ENCODE measurements at regions not wholly inside any gene's neighbourhood (a gene's known extent, or its start where the extent isn't known, plus 50 kb on each side); places are given as distances from the start of the nearest gene placed in this dataset.

DNA sequence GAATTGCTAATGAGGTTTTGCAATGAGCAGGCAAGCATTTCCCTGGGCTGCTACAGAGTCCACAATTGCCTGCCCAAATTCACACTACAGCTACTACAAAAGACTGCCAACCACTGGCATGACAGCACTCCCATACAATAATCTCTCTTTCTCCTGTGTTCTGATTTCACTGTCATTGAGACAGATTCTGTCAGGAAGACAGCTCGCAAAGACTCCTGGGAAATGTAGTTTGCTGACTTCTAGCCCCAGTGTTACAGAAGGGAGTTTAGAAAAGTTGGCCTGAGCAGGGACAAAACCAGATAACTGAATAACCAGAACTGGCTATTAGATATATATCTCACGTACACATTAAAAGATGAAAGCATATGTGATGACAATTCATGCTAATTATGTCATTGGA is 1231.3 kb upstream of the PRKX start:
- no peak for ATAC-seq
- no peak for TF ChIP-seq ZNF8 (CRISPR knock-in tag; IDR thresholded peaks at IDR 0.05)
- no peak for TF ChIP-seq ZNF70 (CRISPR knock-in tag; IDR thresholded peaks at IDR 0.05)
- no peak for TF ChIP-seq ARNTL (CRISPR knock-in tag; IDR thresholded peaks at IDR 0.05; ENCODE audit: borderline replicate concordance, low read depth)
- TF ChIP-seq GLIS3 (CRISPR knock-in tag; IDR thresholded peaks at IDR 0.05) = no peak
- no peak for TF ChIP-seq ZFP3 (CRISPR knock-in tag; IDR thresholded peaks at IDR 0.05)
- TF ChIP-seq, protein P1, sequence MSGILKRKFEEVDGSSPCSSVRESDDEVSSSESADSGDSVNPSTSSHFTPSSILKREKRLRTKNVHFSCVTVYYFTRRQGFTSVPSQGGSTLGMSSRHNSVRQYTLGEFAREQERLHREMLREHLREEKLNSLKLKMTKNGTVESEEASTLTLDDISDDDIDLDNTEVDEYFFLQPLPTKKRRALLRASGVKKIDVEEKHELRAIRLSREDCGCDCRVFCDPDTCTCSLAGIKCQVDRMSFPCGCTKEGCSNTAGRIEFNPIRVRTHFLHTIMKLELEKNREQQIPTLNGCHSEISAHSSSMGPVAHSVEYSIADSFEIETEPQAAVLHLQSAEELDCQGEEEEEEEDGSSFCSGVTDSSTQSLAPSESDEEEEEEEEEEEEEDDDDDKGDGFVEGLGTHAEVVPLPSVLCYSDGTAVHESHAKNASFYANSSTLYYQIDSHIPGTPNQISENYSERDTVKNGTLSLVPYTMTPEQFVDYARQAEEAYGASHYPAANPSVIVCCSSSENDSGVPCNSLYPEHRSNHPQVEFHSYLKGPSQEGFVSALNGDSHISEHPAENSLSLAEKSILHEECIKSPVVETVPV (CRISPR knock-in tag; IDR thresholded peaks at IDR 0.05) = no peak
- TF ChIP-seq BACH2 (CRISPR knock-in tag; IDR thresholded peaks at IDR 0.05; ENCODE audit: borderline replicate concordance) = no peak
- TF ChIP-seq OSR1 (CRISPR knock-in tag; IDR thresholded peaks at IDR 0.05) = no peak

DNA sequence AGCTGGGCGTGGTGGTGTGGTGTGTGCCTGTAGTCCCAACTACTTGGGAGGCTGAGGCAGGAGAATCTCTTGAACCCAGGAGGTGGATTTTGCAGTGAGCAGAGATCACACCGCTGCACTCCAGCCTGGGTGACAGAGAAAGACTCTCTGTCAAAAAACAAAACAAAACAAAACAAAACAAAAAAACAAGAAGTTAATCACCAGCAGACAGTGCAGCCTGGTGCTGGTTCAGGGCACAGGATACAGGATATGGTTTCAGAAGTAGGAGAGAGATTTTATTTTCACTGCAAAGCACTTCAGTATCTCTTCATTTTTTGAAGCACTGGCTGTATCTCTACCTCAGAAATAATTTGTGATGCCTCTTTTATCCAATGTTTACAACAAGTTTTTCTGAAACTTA is 1222.9 kb upstream of the PRKX start:
- TF ChIP-seq ESRRG (CRISPR knock-in tag; IDR thresholded peaks at IDR 0.05) (no peak), ZFP3 (CRISPR knock-in tag; IDR thresholded peaks at IDR 0.05) (no peak), SNAI2 (CRISPR knock-in tag; IDR thresholded peaks at IDR 0.05) (no peak), ZNF8 (CRISPR knock-in tag; IDR thresholded peaks at IDR 0.05) (no peak), ZFP30 (CRISPR knock-in tag; IDR thresholded peaks at IDR 0.05) (no peak), ZNF70 (CRISPR knock-in tag; IDR thresholded peaks at IDR 0.05) (no peak), ZC3H10 (CRISPR knock-in tag; IDR thresholded peaks at IDR 0.05) (no peak), RARB (CRISPR knock-in tag; IDR thresholded peaks at IDR 0.05) (no peak), OSR1 (CRISPR knock-in tag; IDR thresholded peaks at IDR 0.05) (no peak), PPARA (CRISPR knock-in tag; IDR thresholded peaks at IDR 0.05; ENCODE audit: borderline replicate concordance) (no peak), TCF4 (CRISPR knock-in tag; IDR thresholded peaks at IDR 0.05; ENCODE audit: borderline replicate concordance) (no peak), ZNF565 (CRISPR knock-in tag; conservative IDR thresholded peaks at IDR 0.05; ENCODE audit: low read depth) (no peak), GLIS3 (CRISPR knock-in tag; IDR thresholded peaks at IDR 0.05) (no peak)
- TF ChIP-seq, protein P2, sequence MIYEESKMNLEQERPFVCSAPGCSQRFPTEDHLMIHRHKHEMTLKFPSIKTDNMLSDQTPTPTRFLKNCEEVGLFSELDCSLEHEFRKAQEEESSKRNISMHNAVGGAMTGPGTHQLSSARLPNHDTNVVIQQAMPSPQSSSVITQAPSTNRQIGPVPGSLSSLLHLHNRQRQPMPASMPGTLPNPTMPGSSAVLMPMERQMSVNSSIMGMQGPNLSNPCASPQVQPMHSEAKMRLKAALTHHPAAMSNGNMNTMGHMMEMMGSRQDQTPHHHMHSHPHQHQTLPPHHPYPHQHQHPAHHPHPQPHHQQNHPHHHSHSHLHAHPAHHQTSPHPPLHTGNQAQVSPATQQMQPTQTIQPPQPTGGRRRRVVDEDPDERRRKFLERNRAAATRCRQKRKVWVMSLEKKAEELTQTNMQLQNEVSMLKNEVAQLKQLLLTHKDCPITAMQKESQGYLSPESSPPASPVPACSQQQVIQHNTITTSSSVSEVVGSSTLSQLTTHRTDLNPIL (CRISPR knock-in tag; IDR thresholded peaks at IDR 0.05; ENCODE audit: low read depth) = no peak
- TF ChIP-seq, protein P3, sequence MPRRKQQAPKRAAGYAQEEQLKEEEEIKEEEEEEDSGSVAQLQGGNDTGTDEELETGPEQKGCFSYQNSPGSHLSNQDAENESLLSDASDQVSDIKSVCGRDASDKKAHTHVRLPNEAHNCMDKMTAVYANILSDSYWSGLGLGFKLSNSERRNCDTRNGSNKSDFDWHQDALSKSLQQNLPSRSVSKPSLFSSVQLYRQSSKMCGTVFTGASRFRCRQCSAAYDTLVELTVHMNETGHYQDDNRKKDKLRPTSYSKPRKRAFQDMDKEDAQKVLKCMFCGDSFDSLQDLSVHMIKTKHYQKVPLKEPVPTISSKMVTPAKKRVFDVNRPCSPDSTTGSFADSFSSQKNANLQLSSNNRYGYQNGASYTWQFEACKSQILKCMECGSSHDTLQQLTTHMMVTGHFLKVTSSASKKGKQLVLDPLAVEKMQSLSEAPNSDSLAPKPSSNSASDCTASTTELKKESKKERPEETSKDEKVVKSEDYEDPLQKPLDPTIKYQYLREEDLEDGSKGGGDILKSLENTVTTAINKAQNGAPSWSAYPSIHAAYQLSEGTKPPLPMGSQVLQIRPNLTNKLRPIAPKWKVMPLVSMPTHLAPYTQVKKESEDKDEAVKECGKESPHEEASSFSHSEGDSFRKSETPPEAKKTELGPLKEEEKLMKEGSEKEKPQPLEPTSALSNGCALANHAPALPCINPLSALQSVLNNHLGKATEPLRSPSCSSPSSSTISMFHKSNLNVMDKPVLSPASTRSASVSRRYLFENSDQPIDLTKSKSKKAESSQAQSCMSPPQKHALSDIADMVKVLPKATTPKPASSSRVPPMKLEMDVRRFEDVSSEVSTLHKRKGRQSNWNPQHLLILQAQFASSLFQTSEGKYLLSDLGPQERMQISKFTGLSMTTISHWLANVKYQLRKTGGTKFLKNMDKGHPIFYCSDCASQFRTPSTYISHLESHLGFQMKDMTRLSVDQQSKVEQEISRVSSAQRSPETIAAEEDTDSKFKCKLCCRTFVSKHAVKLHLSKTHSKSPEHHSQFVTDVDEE (CRISPR knock-in tag; IDR thresholded peaks at IDR 0.05) = no peak
- TF ChIP-seq, protein P4, sequence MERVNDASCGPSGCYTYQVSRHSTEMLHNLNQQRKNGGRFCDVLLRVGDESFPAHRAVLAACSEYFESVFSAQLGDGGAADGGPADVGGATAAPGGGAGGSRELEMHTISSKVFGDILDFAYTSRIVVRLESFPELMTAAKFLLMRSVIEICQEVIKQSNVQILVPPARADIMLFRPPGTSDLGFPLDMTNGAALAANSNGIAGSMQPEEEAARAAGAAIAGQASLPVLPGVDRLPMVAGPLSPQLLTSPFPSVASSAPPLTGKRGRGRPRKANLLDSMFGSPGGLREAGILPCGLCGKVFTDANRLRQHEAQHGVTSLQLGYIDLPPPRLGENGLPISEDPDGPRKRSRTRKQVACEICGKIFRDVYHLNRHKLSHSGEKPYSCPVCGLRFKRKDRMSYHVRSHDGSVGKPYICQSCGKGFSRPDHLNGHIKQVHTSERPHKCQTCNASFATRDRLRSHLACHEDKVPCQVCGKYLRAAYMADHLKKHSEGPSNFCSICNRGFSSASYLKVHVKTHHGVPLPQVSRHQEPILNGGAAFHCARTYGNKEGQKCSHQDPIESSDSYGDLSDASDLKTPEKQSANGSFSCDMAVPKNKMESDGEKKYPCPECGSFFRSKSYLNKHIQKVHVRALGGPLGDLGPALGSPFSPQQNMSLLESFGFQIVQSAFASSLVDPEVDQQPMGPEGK (CRISPR knock-in tag; IDR thresholded peaks at IDR 0.05; ENCODE audit: borderline replicate concordance) = no peak
- TF ChIP-seq, protein P5, sequence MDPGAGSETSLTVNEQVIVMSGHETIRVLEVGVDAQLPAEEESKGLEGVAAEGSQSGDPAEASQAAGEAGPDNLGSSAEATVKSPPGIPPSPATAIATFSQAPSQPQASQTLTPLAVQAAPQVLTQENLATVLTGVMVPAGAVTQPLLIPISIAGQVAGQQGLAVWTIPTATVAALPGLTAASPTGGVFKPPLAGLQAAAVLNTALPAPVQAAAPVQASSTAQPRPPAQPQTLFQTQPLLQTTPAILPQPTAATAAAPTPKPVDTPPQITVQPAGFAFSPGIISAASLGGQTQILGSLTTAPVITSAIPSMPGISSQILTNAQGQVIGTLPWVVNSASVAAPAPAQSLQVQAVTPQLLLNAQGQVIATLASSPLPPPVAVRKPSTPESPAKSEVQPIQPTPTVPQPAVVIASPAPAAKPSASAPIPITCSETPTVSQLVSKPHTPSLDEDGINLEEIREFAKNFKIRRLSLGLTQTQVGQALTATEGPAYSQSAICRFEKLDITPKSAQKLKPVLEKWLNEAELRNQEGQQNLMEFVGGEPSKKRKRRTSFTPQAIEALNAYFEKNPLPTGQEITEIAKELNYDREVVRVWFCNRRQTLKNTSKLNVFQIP (CRISPR knock-in tag; IDR thresholded peaks at IDR 0.05; ENCODE audit: borderline replicate concordance, low read depth) = no peak
- TF ChIP-seq, protein P1 (CRISPR knock-in tag; IDR thresholded peaks at IDR 0.05) = no peak

More for the DNA sequence above, 1222.9 kb upstream of the PRKX start:
- no peak for ATAC-seq
